GM18511 (cell line): ENCODE measurements at regions not wholly inside any gene's neighbourhood (a gene's known extent, or its start where the extent isn't known, plus 50 kb on each side); places are given as distances from the start of the nearest gene placed in this dataset.
"Not testable (repeated sequence)": the region's sequence is repeated elsewhere in the genome, so short reads cannot be mapped to it uniquely, and the experiment has no call there.

ENCODE experiments used
- ATAC-seq: cut with Tn5 transposase; IDR thresholded peaks from one replicate; pipeline ENCODE4 v1.9.1; 2021; ENCODE audit warnings: mild to moderate bottlenecking, moderate library complexity; ENCODE audit not compliant: unreplicated experiment

DNA sequence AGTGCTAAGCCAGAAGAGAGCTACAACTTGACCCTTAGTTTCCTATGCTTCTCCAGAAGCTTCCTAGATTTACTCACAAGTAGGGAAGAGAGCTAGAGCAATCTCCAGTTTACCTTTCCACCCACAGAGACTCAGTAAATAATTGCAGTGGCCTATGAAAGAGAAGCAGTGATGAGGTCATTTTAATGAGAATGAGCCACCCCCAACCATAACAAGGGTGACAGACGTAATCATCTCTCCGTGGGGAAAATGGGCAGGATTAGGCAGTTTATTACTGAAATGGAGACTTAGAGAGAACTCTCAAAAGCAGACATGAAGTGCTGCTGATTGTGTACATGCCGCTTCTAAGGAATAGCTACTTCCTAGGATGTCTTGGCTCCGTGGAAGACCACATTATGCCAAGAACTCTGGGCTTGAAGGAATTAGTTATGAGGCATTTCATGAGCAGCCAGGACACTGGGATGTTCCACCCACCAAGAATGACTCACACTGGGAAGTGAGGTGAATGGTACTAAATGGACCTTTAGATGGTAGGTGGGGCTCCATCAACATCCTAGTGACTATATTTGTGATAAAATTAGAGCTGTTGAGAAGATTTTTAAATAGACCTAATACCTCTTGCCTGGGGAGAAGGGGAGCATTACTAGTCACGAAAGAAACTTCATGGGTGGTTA is 160.9 kb downstream of the EDEM1 start:
- no peak for ATAC-seq

DNA sequence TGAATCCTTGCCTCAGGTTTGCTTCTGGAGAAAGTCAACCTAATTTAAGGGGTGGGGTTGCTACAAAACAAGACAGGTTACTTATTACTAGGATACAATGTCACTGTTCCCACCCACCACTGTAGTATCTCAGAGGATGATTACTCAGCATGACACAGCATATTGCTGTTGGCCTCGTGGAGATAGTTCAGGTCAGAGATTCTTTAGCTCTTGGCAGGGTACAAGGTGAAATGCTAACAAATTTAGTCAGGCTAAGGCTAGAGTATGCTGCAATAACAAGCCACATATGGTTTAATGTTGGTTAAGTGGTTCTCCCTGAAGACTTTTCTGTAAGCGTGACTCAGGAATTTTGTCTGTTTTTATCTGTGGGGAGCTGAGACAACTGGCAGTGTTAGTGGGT is 161.8 kb downstream of the EDEM1 start:
- no peak for ATAC-seq

DNA sequence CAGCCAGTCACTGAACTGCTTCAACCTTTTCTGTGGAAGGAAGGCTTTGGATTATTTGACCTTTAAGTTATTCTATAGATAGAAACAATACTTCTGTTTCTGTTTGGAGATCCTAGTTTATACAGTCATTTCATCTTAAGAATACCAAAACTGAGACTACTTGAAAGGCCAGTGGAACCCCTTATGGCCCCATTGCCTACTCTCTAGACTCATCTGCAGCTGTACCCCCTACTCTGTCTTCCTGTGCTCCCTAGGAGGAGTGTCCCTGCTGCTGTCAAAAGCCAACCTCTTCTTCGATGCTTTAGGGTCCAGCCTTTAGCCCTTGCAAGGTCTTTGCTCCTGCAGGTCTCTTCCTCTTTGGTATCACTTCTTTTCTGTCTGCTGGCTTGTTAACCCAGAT is 169.6 kb downstream of the EDEM1 start:
- no peak for ATAC-seq

DNA sequence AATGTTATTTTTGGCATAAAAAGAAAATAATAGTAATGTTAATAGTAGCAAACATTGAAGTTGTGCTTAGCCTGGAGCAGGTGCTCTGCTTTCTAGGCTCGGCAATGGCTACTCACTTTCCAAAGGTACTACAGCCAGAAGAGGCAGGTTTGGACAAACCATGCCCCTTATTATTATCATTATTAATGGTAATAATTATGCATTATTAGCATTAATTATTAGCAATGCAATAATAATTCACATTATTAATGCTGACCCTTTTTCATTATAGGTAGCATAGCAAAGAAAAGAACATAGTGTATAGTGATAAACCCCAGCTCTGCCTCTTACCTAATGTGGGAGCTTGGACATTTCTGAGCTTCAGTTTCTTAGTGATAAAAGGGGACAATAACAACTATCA is 171.4 kb downstream of the EDEM1 start:
- ATAC-seq: no peak

DNA sequence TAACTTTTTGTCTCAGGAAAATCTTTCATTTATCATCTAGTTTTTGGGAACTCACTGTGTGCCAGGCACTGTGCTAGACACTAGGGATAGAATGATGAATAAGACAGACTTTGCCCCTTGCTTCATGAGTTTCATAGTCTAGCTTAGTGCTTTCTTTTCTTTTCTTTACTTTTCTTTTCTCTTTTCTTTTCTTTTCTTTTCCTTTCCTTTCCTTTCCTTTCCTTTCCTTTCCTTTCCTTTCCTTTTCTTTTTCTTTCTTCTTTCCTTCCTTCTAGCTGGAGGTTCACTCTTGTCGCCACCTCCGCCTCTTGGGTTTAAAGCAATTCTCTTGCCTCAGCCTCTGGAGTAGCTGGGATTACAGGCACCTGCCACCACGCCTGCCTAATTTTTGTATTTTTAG is 172.9 kb downstream of the EDEM1 start:
- no peak for ATAC-seq

DNA sequence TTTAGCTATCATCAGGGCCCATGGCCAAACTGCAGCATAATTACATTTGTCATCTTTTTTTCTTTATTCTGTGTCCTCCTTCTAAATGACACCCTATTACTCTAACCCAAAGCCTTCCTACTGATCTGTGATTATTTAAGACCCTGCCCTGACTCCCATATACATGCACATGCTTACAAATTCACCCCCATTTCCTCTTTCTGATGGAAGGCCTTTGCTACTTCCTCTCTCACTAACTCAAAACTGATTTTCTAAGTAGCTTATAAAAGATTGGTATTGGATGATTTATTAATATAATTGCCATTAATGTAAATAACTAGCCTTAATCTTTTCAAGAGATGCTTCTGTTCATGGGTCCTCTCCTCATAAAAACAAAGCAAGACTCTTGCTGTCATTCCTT is 179.2 kb downstream of the EDEM1 start:
- no peak for ATAC-seq

DNA sequence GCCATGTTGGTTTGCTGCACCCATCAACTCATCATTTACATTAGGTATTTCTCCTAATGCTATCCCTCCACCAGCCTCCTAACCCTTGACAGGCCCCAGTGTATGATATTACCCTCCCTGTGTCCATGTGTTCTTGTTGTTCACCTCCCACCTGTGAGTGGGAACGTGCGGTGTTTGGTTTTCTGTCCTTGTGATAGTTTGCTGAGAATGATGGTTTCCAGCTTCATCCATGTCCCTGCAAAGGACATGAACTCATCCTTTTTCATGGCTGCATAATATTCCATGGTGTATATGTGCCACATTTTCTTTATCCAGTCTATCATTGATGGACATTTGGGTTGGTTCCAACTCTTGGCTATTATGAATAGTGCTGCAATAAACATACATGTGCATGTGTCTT is 184.0 kb downstream of the EDEM1 start:
- ATAC-seq: not testable (repeated sequence)

DNA sequence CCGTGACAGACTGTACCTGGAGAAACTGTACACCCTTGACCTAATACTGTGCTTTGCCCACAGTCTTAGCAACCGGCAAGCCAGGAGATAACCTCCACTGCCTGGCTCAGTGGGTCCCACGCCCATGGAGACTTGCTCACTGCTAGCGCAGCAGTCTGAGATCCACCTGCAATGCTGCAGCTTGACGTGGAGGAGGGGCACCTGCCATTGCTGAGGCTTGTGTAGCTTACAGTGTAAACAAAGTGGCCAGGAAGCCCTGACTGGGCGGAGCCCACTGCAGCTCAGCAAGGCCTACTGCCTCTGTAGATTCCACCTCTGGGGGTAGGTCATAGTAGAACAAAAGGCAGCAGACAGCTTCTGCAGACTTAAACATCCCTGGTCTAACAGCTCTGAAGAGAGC is 189.3 kb downstream of the EDEM1 start:
- no peak for ATAC-seq

DNA sequence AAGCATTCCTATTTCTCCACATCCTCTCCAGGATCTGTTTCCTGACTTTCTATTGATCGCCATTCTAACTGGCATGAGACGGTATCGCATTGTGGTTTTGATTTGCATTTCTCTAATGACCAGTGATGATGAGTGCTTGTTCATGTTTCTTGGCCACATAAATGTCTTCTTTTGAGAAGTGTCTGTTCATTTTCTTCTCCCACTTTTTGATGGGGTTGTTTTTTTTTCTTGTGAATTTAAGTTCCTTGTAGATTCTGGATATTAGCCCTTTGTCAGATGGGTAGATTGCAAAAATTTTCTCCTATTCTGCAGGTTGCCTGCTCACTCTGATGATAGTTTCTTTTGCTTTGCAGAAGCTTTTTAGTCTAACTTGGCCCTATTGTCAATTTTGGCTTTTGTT is 191.8 kb downstream of the EDEM1 start:
- ATAC-seq: not testable (repeated sequence)

DNA sequence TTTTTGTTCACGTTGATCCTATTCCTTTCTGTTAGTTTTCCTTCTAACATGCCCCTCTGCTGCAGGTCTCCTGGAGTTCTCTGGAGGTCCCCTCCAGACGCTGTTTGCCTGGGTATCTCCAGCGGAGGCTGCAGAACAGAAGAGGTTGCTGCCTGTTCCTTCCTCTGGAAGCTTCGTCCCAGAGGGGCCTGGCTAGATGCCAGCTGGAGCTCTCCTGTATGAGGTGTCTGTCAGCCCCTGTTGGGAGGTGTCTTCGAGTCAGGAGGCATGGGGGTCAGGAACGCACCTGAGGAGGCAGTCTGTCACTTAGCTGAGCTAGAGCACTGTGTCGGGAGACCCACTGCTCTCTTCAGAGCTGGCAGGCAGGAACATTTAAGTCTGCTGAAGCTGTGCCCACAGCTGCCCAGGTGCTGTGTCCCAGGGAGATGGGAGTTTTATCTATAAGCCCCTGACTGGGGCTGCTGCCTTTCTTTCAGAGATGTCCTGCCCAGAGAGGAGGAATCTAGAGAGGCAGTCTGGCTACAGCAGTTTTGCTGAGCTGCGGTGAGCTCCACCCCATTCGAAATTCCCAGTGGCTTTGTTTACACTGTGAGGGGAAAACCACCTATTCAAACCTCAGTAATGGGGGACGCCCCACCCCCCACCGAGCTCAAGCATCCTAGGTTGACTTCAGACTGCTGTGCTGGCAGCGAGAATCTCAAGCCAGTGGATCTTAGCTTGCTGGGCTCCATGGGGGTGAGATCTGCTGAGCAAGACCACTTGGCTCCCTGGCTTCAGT is 196.2 kb downstream of the EDEM1 start:
- not testable (repeated sequence) for ATAC-seq

DNA sequence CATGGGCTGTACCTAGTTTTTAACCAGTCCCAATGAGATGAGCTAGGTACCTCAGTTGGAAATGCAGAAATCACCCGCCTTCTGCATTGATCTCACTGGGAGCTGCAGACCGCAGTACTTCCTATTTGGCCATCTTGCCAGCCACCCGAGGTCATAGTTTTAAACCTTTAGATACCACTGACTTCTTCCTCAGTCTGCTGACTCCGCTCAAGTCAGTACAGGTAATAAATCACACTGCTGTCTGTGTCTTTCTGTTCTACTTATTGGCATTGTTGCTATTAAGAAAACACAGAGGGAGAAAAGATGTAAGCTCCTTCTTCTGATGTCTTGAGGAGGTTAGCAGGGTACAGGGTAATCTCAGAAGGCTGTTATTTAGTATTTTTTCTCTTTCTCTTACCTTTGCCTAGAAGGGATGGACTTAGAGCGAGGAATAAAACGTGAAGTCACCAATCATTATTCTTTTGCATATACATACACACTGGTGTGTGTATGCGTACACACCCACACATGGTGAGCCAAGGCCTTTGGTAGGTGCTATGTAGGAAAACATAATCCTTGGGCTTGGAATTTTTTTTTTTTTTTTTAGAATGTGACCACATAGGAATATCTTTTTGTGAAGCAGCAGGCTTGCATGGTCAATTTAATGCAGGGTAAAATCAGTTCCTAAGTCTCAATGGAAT is 197.2 kb downstream of the EDEM1 start:
- no peak for ATAC-seq

DNA sequence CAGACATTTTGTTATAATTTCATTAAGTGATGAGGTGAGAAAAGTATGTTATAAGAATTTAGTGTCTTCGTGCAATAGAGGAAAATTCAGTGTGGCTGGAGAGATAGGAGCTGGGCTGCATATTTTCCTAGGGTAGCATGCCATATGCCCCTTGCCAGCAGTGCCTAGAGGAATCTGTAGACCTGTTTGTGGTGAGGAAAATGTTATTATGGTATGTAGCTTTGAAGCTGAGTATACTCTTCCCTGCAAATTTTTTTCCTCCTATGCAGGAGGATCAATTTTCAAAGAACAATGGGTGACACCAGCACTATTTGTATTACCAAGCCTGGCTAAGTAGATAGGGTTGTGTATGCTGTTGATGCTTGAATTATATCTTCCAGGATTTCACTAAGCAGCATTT is 200.6 kb downstream of the EDEM1 start:
- no peak for ATAC-seq

DNA sequence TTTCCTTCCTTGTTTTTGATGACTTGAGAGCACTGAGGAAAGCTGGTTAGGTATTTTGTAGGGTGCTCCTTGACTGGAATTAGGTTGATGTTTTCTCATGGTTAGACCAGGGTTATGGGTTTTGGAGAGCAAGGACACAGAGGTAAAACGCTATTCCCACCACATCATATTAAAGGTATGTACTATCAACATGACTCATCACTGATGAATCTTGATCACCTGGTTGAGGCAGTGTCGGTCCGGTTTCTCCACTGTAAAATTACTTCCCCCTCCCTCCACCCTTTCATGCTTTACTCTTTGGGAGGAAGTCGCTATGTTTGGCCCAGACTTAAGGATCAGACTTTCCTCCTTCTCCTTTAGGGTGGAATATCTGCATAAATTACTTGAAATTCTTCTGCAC is 201.6 kb downstream of the EDEM1 start:
- no peak for ATAC-seq

DNA sequence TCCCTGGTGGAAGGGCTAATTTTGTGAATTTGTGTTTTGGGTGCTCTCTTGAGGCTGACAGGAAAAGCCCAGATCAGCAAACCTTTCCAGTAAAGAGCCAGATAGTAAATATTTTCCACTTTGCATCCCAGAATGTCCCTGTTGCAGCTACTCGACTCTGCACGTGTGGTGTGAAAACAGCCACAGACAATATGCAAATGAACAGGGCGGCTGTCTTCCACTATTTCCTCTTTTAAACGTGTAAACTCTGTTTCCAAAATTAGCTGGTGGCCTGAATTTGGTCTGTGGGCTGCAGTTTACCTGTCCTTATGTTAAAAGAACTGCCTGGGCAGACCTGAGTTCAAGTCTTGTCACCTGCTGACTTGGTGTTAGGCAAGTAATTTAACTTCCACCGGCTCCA is 202.7 kb downstream of the EDEM1 start:
- peak; percentile 63 for ATAC-seq

DNA sequence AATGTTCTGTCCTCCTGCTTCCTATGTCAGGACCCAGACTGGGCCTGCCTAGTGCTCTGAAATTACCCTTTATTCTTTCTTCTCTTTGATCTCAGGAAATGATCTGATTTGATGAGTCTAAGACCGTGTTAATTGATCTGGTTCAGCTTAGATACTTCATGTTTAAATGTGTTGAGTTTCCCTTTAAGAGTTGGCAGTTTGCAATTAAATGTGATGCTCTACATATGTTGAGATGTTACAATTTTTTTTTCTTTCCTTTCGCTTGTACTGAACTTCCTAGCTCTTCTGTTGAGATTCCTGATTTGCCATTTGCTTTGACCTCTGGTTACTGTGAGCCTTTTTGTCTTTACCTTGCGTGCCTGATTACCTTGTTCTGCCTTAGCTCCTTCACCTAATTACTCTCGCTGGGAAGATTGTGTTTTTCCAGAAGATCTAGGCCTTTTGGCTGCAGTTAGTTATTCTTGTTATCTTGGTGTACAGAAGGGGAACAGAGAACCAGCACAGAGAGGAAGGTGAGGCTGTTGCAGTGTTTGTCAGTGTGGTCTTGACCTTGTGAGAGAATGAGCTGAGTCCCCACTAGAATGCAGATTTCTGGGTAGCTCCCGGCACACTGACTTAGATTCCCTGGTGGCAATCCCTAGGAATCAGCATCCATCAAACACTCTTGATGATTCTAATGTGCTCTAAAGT is 203.6 kb downstream of the EDEM1 start:
- no peak for ATAC-seq

DNA sequence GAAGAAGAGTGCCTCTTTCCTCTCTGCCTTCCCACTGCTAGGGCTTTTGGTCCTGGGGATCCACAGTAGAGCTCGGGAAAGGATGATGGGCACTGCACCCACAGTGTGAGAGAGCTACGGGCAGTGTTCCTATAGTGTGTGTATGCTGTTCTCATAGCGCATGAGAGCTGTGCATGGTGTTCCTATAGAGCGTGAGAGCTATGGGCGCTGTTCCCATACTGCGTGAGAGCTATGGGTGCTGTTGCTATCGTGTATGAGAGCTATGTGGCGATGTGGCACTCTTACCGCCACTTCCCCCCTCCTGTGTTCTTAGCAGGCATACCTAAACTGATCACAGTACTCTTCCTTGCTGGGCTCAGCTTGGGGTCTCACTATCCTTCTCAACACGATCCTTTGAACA is 213.5 kb downstream of the EDEM1 start:
- ATAC-seq: no peak

DNA sequence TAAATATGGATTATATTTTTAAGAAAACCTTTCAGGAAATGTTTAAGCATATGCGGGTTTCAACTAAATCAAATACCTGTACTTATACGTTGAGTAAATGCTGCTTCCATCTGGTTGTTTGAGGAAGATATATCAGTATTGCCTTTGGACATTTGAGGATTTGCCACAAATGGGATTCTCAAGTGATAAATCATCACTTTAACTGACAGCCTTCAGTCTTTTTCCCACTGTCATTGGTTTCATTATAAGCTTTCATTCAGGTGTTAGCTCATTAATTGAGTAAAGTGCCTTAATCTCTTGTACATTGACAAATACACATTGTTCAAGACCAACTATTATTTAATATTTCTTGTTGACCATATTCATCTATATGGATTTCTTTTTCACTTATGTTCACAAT is 217.2 kb downstream of the EDEM1 start:
- ATAC-seq: no peak

DNA sequence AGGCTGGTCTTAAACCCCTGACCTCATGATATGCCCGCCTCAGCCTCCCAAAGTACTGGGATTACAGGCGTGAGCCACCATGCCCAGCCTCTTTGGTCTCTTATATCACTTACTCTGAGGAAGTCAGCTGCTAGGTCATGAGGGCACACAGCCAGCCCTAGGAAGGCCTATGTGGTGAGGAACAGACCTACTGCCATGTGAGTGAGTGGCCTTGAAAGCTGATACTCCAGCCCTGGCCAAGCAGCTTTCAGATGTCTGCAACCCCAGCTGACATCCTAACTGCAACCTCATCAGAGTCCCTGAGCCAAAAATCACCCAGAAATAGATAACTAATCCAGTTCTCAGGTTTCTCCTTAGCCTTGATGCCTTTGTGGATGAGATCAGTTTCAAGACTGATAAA is 224.3 kb downstream of the EDEM1 start:
- ATAC-seq: no peak

DNA sequence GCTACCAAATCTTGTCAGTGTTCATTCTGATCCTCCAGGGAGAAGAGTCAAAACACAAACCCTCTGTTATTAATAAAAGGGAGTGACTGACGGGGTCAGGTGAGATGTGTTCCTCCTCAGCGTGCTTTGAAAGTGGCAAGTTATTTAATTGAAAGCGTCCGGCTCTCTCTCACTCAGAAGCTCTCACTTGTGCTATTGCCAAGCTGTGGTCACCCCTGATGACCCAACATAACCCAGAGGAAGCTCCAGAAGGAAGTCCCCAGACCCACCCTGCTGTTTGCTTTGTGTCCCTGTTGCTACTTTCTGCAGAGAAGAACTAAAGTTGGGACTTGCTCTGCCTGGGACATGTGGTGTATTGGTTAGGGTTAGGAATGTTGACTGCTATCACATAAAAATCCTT is 235.6 kb downstream of the EDEM1 start:
- no peak for ATAC-seq

DNA sequence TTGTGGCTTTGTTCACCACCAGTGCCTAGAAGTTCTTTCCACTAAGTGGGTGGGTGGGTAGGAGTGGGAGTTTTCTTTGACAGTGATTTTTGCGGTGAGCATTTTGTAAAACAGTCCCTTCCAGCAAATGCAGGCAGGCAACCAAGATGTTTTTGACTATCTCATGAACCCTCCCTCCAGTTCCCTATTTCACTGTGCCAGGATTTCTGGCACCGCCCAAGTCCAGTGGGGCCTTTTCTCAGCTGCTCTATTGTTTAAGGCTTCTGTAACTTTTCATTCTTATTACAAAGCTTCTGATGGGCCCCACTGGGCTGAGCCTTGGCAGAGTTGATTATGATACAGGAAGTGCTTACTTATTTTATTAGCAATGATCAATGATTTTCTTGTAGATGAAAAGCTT is 236.0 kb downstream of the EDEM1 start:
- ATAC-seq: no peak

DNA sequence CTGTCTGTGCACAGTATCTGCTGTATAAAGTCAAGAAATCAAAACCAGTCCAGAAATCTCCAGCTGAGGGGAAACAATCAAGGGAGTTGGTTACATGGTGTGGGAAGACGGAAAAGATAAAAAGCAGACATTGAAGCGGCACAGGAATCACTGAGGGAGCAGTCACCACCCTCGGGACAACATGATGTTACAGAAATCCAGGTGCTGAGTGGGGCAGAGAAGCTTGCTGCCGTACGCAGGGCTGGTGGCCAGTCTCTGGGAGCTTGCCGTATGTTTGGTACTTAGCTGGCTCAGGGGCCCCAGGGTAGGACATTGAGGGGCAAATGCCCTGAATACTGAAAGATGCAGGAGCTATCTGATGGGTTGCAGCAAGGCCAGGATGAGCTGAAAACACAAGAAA is 237.9 kb downstream of the EDEM1 start:
- no peak for ATAC-seq
